Ishikawa (cell line): ENCODE measurements at regions not wholly inside any gene's neighbourhood (a gene's known extent, or its start where the extent isn't known, plus 50 kb on each side); places are given as distances from the start of the nearest gene placed in this dataset.

Experiments
- CEBPB ChIP-seq: IDR thresholded peaks from 2 replicates; pipeline ENCODE4 v1.6.1; 2012
- EGR1 ChIP-seq: IDR thresholded peaks from 2 replicates; pipeline ENCODE4 v1.6.1; 2012
- EP300 ChIP-seq: IDR thresholded peaks from 2 replicates; pipeline ENCODE4 v1.6.1; 2012; ENCODE audit warnings: borderline replicate concordance
- MAX ChIP-seq: IDR thresholded peaks from 2 replicates; pipeline ENCODE4 v1.6.1; 2012
- NFIC ChIP-seq: IDR thresholded peaks from 2 replicates; pipeline ENCODE4 v1.6.1; 2012
- RAD21 ChIP-seq: IDR thresholded peaks from 2 replicates; pipeline ENCODE4 v1.6.1; 2012; ENCODE audit warnings: low read depth
- REST ChIP-seq: IDR thresholded peaks from 2 replicates; pipeline ENCODE4 v1.6.1; 2012; ENCODE audit warnings: low read depth, mild to moderate bottlenecking
- TAF1 ChIP-seq: IDR thresholded peaks from 2 replicates; pipeline ENCODE4 v1.6.1; 2012; ENCODE audit warnings: low read depth, mild to moderate bottlenecking
- YY1 ChIP-seq: IDR thresholded peaks from 2 replicates; pipeline ENCODE4 v1.6.1; 2012; ENCODE audit warnings: low read depth

GRCh38 chr7:109449760-109450159 lies 880.1 kb downstream of the DNAJB9 start:
- no peak for TF ChIP-seq MAX
- no peak for TF ChIP-seq NFIC
- TF ChIP-seq RAD21, result no peak
- no peak for TF ChIP-seq REST
- TF ChIP-seq EP300, result no peak
- TF ChIP-seq YY1, result no peak
- TF ChIP-seq EGR1, result no peak
- no peak for TF ChIP-seq TAF1
- TF ChIP-seq CEBPB, result no peak
